Breast epithelium (tissue), 3 donors: ENCODE measurements at regions not wholly inside any gene's neighbourhood (a gene's known extent, or its start where the extent isn't known, plus 50 kb on each side); places are given as distances from the start of the nearest gene placed in this dataset.

ENCODE experiments used
- CTCF ChIP-seq, 3 donors: fragments of 450-650 bp; IDR thresholded peaks; one replicate each; pipeline ENCODE4 v1.5.1; 2016 to 2017; ENCODE audit warnings: antibody characterized with exemption in 3 of 3, mild to moderate bottlenecking in 3 of 3, moderate library complexity in 3 of 3
- POLR2A ChIP-seq: fragments of 450-650 bp; IDR thresholded peaks from one replicate; pipeline ENCODE4 v1.6.1; 2016; ENCODE audit warnings: antibody characterized with exemption, mild to moderate bottlenecking, moderate library complexity
- POLR2AphosphoS5 ChIP-seq, 3 donors: sonication (generic); formaldehyde crosslinking; IDR thresholded peaks; one replicate each; pipeline ENCODE4 v1.6.1; 2017; ENCODE audit warnings: antibody characterized with exemption in 3 of 3

GRCh38 chr2:16088802-16089112 lies 148.4 kb downstream of the MYCN start:
- TF ChIP-seq CTCF (IDR thresholded peaks at IDR 0.05) (no peak), POLR2A (no peak), POLR2AphosphoS5 (IDR thresholded peaks at IDR 0.05) (no peak)
